Endodermal cell (in vitro differentiated cells): ENCODE measurements at regions not wholly inside any gene's neighbourhood (a gene's known extent, or its start where the extent isn't known, plus 50 kb on each side); places are given as distances from the start of the nearest gene placed in this dataset.

ENCODE experiments used
- DNase-seq: peaks from one replicate; pipeline ENCODE4 v3.0.0-alpha.2; 2017
- H3K27ac ChIP-seq: 2 replicates; pipeline ENCODE4 v1.5.1; 2013; ENCODE audit warnings: mild to moderate bottlenecking, low read depth, low read length, moderate library complexity
- H3K27me3 ChIP-seq: 2 replicates; pipeline ENCODE4 v1.6.1; 2013; ENCODE audit warnings: mild to moderate bottlenecking, low read length, moderate library complexity; ENCODE audit not compliant: insufficient read depth, control insufficient read depth, poor library complexity, severe bottlenecking
- H3K36me3 ChIP-seq: 2 replicates; pipeline ENCODE4 v1.7.0; 2013; ENCODE audit warnings: mild to moderate bottlenecking, low read length, moderate library complexity; ENCODE audit not compliant: control insufficient read depth, insufficient read depth
- H3K4me1 ChIP-seq: one replicate; pipeline ENCODE4 v1.7.0; 2013; ENCODE audit warnings: low read length; ENCODE audit not compliant: control insufficient read depth, insufficient read depth
- H3K4me3 ChIP-seq: 2 replicates; pipeline ENCODE4 v1.5.1; 2013; ENCODE audit warnings: mild to moderate bottlenecking, low read length, moderate library complexity
- H3K9ac ChIP-seq: 2 replicates; pipeline ENCODE4 v1.6.1; 2013; ENCODE audit warnings: mild to moderate bottlenecking, low read length, moderate library complexity; ENCODE audit not compliant: poor library complexity, severe bottlenecking; ENCODE audit errors: extremely low read depth
- H3K9me3 ChIP-seq: 2 replicates; pipeline ENCODE4 v1.6.1; 2013; ENCODE audit warnings: mild to moderate bottlenecking, low read length, moderate library complexity; ENCODE audit not compliant: control insufficient read depth
- H3K27ac Mint-ChIP-seq: 2 replicates; pipeline ENCODE4 v1.8.0; 2020; ENCODE audit warnings: mixed read lengths
- H3K27me3 Mint-ChIP-seq: 2 replicates; pipeline ENCODE4 v1.8.0; 2021; ENCODE audit warnings: mild to moderate bottlenecking, mixed read lengths; ENCODE audit not compliant: insufficient read depth
- H3K36me3 Mint-ChIP-seq: 2 replicates; pipeline ENCODE4 v1.8.0; 2020; ENCODE audit warnings: low read depth, mixed read lengths
- H3K4me1 Mint-ChIP-seq: 2 replicates; pipeline ENCODE4 v1.8.0; 2020; ENCODE audit warnings: mixed read lengths
- H3K4me3 Mint-ChIP-seq: 2 replicates; pipeline ENCODE4 v1.8.0; 2020; ENCODE audit warnings: mild to moderate bottlenecking, moderate library complexity, mixed read lengths
- H3K9me3 Mint-ChIP-seq: 2 replicates; pipeline ENCODE4 v1.8.0; 2020; ENCODE audit warnings: mild to moderate bottlenecking, mixed read lengths
- CTCF ChIP-seq: fragments of 200-600 bp; sonication (generic); conservative IDR thresholded peaks from 2 replicates; pipeline ENCODE4 v1.5.0; 2021; ENCODE audit warnings: antibody characterized with exemption, mild to moderate bottlenecking
- WGBS, 2 experiments: methylation state at CpG; one replicate each; pipeline versions ENCODE4 v1.1.5 to v1.1.7; 2013; ENCODE audit warnings: missing lambda C conversion rate in 2 of 2, mixed read lengths in 1 of 2; ENCODE audit not compliant: insufficient coverage in 1 of 2, insufficient read length in 1 of 2; 5-methylcytosine and 5-hydroxymethylcytosine counted together

DNA sequence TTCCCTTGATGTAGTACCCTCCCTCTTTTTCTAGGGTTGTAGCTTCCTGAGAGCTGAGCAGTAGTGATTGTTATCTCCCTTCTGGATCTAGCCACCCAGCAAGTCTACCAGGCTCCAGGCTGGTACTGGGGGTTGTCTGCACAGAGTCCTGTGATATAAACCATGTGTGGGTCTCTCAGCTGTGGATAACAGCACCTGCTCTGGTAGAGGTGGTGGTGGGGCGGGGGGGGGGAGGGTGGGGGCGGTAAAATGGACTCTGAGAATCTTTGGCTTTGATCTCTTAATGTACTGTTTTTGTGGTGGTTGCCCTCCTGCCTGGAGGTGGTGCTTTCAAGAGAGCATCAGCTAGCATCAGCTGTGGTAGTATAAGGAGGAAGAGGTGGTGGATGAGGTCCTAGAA is 302.0 kb upstream of the CHRM2 start:
- Histone ChIP-seq H3K4me3 (no peak overlapping the region), H3K36me3 (no peaks in the 10 kb centered on the region), H3K9me3 (peaks cover 4% of the 10 kb centered on the region), H3K27me3 (no peaks in the 10 kb centered on the region), H3K9ac (no peak overlapping the region), H3K4me1 (no peaks in the 10 kb centered on the region), H3K27ac (no peak overlapping the region)
- DNase-seq, result no peak
- Mint-ChIP-seq H3K4me3 (no peak overlapping the region), H3K9me3 (peaks cover under 1% of the 10 kb centered on the region), H3K4me1 (peaks cover 15% of the 10 kb centered on the region), H3K27ac (no peak overlapping the region), H3K27me3 (peaks cover 15% of the 10 kb centered on the region), H3K36me3 (no peaks in the 10 kb centered on the region)
- 44% methylated on average over 2 of the region's 2 CpGs; no CpG with 5 or more reads in 1 of the 2 experiments for WGBS, 2 experiments
- TF ChIP-seq CTCF, result no peak

DNA sequence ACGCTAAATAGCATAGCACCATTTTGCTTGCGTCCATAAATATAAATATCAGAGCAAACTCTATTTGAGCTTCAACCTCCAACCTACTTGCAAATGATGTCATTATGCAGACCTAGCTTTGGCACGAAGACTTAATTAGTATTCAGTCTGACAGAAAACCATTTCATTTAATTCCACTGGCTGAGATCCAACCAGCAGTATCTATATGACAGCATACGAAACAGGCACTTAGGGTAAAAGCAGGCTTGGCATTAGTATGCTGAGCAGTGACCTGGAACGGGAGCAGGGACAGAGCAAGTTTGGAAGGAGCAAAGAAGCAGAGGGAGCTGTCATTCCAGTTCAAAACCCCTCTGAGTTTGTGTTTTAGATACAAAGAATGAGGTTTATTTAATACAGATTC is 312.5 kb upstream of the CHRM2 start:
- Mint-ChIP-seq H3K36me3 (no peaks in the 10 kb centered on the region), H3K4me3 (no peak overlapping the region), H3K4me1 (peaks cover 7% of the 10 kb centered on the region), H3K9me3 (no peaks in the 10 kb centered on the region), H3K27me3 (no peaks in the 10 kb centered on the region), H3K27ac (no peak overlapping the region)
- Histone ChIP-seq H3K36me3 (no peaks in the 10 kb centered on the region), H3K27me3 (no peaks in the 10 kb centered on the region), H3K4me3 (no peak overlapping the region), H3K4me1 (no peaks in the 10 kb centered on the region), H3K9ac (no peak overlapping the region), H3K9me3 (peaks cover under 1% of the 10 kb centered on the region), H3K27ac (no peak overlapping the region)
- no peak for TF ChIP-seq CTCF
- 86 to 95% methylated on average over 3 to 5 of the region's 5 CpGs for WGBS, 2 experiments
- DNase-seq, result no peak

DNA sequence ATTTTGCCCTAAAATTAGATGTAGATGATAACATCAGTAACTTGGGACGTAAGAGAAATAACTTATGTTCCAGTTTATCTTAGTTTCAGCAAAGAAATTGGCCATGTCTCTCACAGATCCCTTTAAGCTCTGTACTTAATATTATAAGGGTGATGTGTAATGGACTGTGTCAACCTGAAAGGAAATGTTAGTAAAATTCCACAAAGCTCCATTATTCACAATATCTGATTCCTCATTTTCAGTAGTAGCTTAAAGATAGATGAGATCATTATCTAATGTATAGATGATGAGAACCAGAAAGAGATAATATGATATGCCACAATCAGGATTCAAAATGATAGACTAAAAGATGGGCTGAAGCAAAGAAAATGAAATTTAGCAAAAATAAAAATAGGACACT is 316.8 kb upstream of the CHRM2 start:
- 83 to 100% methylated on average over 1 of the region's 1 CpG for WGBS, 2 experiments
- H3K27me3 Mint-ChIP-seq, result peaks cover 8% of the 10 kb centered on the region

More for the DNA sequence above, 316.8 kb upstream of the CHRM2 start:
- TF ChIP-seq CTCF, result no peak
- no peak overlapping the region for H3K4me3 Mint-ChIP-seq
- no peak overlapping the region for H3K27ac Mint-ChIP-seq
- DNase-seq, result no peak
- no peaks in the 10 kb centered on the region for H3K36me3 ChIP-seq
- H3K27me3 ChIP-seq, result no peaks in the 10 kb centered on the region
- no peak overlapping the region for H3K27ac ChIP-seq
- H3K9me3 ChIP-seq, result no peaks in the 10 kb centered on the region
- no peaks in the 10 kb centered on the region for H3K4me1 Mint-ChIP-seq
- no peak overlapping the region for H3K4me3 ChIP-seq
- no peaks in the 10 kb centered on the region for H3K36me3 Mint-ChIP-seq
- no peak overlapping the region for H3K9ac ChIP-seq
- no peaks in the 10 kb centered on the region for H3K4me1 ChIP-seq
- no peaks in the 10 kb centered on the region for H3K9me3 Mint-ChIP-seq
